ENCODE measurements at regions not wholly inside any gene's neighbourhood (a gene's known extent, or its start where the extent isn't known, plus 50 kb on each side); places are given as distances from the start of the nearest gene placed in this dataset.

DNA sequence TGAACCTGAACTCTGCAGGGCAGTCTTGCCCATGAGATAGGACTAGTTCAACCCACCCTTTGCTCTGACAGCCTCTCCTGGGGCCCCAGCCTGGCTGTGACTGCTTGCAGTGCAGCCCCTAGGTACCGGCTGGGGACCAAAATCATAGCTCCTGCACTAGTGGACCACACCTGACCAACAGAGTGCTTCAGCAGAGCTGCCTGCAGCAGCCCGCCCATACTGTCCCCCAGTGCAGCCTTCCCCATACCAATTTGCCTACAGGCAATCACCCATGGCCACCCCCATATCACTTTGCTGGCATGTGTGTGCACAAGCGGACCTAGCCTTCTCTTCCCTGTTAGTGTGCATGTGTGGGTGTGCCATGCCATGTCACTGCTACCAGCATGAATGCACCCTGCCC, 347.6 kb upstream of the MPDZ start:
- no peaks in the 10 kb centered on the region for H3K36me3 ChIP-seq (ENCODE audit: insufficient read depth, low read length)
- H3K4me3 ChIP-seq (ENCODE audit: low read length in 2 of 2), result no peak overlapping the region
- ChIA-PET POLR2A (ENCODE audit: partially characterized antibody) (no interaction called here), CTCF (ENCODE audit: partially characterized antibody) (no interaction called here)
- intact Hi-C loops (cut with micrococcal nuclease), result no loop called here
- Mint-ChIP-seq H3K27me3 (peaks cover 0 to 1% of the 10 kb centered on the region in 2 donors), H3K4me3 (no peak overlapping the region), H3K9me3 (peaks cover 0 to 17% (median 8%) of the 10 kb centered on the region in 8 donors), H3K27ac (no peak overlapping the region), H3K36me3 (no peaks in the 10 kb centered on the region), H3K4me1 (no peaks in the 10 kb centered on the region)
- no peaks in the 10 kb centered on the region for H3K4me1 ChIP-seq (ENCODE audit: insufficient read depth, low read length)
- H3K27ac ChIP-seq (ENCODE audit: low read depth, low read length), result no peak overlapping the region
- H3K27me3 ChIP-seq (ENCODE audit: insufficient read depth, low read length), result no peaks in the 10 kb centered on the region
- no peak for DNase-seq
- peaks cover 0 to 5% of the 10 kb centered on the region in 2 donors for H3K9me3 ChIP-seq (ENCODE audit: control insufficient read depth in 1 of 2, low read length in 2 of 2)

DNA sequence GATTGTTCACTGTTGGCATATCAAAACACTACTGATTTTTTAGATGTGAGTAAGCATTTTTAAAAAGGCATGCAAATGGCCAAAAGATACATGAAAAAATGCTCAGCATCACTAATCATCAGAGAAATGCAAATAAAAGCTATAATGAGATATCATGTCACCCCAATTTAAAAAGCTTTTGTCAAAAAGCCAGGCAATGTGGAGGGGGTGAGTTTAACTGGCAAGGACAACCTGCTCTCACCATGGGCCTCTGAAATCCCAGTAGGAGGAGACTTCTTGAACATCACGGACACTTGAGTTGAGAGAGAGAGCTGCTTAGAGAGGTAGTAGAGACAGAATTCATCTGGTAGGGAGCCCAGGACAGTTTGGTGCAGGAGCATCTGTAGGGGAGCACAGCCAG, 347.1 kb upstream of the MPDZ start:
- H3K27ac Mint-ChIP-seq, result no peak overlapping the region
- CTCF ChIA-PET (ENCODE audit: partially characterized antibody), result no interaction called here
- H3K4me3 Mint-ChIP-seq, result no peak overlapping the region
- Histone ChIP-seq H3K4me1 (ENCODE audit: insufficient read depth, low read length) (no peaks in the 10 kb centered on the region), H3K27ac (ENCODE audit: low read depth, low read length) (no peak overlapping the region), H3K36me3 (ENCODE audit: insufficient read depth, low read length) (no peaks in the 10 kb centered on the region), H3K4me3 (ENCODE audit: low read length in 2 of 2) (no peak overlapping the region), H3K9me3 (ENCODE audit: control insufficient read depth in 1 of 2, low read length in 2 of 2) (peaks cover 0 to 5% of the 10 kb centered on the region in 2 donors), H3K27me3 (ENCODE audit: insufficient read depth, low read length) (no peaks in the 10 kb centered on the region)
- no peak for DNase-seq
- H3K4me1 Mint-ChIP-seq, result no peaks in the 10 kb centered on the region
- intact Hi-C loops (cut with micrococcal nuclease), result no loop called here
- POLR2A ChIA-PET (ENCODE audit: partially characterized antibody), result no interaction called here
- no peaks in the 10 kb centered on the region for H3K36me3 Mint-ChIP-seq
- H3K9me3 Mint-ChIP-seq, result peaks cover 0 to 17% (median 8%) of the 10 kb centered on the region in 8 donors
- peaks cover 0 to 1% of the 10 kb centered on the region in 2 donors for H3K27me3 Mint-ChIP-seq

DNA sequence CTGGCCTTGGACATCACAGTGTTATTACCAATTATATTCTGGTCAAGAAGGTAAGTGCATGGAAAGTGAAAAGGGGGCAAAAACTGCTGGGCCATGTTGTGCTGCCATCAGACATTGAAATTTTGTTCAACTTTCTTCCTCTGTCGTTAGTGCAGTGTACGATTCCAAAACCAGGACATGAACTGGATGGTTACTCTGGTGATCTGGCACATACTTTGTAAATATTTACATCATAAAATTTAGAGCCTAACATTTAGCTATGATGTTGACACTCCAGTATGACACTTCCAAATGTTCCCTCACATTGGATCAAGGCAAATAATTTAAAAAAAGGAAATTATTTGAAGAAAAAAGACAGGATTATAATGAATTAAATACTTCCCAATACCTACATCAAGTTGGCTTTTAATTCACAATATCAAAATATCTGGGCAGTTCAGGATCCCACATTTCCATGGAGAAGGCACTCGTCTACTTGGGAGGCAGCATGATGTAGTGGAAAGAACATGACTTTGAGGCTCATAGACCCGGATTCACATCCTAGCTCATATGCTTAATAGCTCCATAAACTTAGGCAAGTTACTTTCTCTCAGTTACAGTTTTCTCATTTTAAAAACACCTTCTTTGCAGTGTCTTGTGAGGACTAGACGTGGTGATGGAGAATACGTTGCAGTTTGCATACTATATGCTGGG, 342.5 kb upstream of the MPDZ start:
- Histone ChIP-seq H3K9me3 (ENCODE audit: control insufficient read depth in 1 of 2, low read length in 2 of 2) (no peaks in the 10 kb centered on the region), H3K4me1 (ENCODE audit: insufficient read depth, low read length) (no peaks in the 10 kb centered on the region), H3K27ac (ENCODE audit: low read depth, low read length) (no peak overlapping the region), H3K27me3 (ENCODE audit: insufficient read depth, low read length) (no peaks in the 10 kb centered on the region), H3K4me3 (ENCODE audit: low read length in 2 of 2) (no peak overlapping the region), H3K36me3 (ENCODE audit: insufficient read depth, low read length) (no peaks in the 10 kb centered on the region)
- Mint-ChIP-seq H3K9me3 (peaks cover 0 to 3% (median 0%) of the 10 kb centered on the region in 8 donors), H3K4me3 (no peak overlapping the region), H3K4me1 (no peaks in the 10 kb centered on the region), H3K27me3 (peaks cover 0 to 1% of the 10 kb centered on the region in 2 donors), H3K27ac (no peak overlapping the region), H3K36me3 (no peaks in the 10 kb centered on the region)
- DNase-seq, result no peak
- POLR2A ChIA-PET (ENCODE audit: partially characterized antibody), result no interaction called here
- intact Hi-C loops (cut with micrococcal nuclease), result no loop called here
- CTCF ChIA-PET (ENCODE audit: partially characterized antibody), result no interaction called here

DNA sequence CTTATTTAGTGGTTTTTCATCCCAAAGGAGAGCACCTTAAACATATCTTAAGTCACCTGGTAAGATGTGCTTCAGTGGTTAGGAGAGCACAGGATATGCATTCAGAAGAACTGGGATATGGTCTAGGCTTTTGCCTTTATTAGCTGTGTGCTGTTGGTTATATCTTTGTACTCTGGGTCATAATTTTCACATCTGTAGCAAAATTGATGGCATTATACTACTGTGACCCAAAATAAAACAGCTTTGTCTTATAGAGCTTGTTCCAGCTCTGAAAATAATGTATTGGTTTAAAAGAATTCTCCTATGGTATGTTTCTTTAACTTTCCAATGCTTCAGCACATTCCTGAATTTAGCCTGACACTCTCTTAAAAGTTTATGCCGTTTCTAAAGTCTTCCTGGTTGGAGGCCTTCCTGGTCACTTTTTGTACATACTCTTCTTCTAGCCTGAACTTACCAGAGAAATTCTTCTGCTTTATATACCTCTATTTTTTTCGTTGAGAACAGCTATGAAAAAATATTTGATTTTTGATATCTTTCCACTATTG, 337.1 kb upstream of the MPDZ start:
- Mint-ChIP-seq H3K4me3 (no peak overlapping the region), H3K9me3 (peaks cover 0 to 5% (median 0%) of the 10 kb centered on the region in 8 donors), H3K36me3 (no peaks in the 10 kb centered on the region), H3K4me1 (no peaks in the 10 kb centered on the region), H3K27ac (no peak overlapping the region), H3K27me3 (no peaks in the 10 kb centered on the region)
- Histone ChIP-seq H3K9me3 (ENCODE audit: control insufficient read depth in 1 of 2, low read length in 2 of 2) (no peaks in the 10 kb centered on the region), H3K4me3 (ENCODE audit: low read length in 2 of 2) (no peak overlapping the region), H3K4me1 (ENCODE audit: insufficient read depth, low read length) (no peaks in the 10 kb centered on the region), H3K36me3 (ENCODE audit: insufficient read depth, low read length) (no peaks in the 10 kb centered on the region), H3K27ac (ENCODE audit: low read depth, low read length) (no peak overlapping the region), H3K27me3 (ENCODE audit: insufficient read depth, low read length) (no peaks in the 10 kb centered on the region)
- DNase-seq, result no peak
- intact Hi-C loops (cut with micrococcal nuclease), result no loop called here
- ChIA-PET CTCF (ENCODE audit: partially characterized antibody) (no interaction called here), POLR2A (ENCODE audit: partially characterized antibody) (no interaction called here)

DNA sequence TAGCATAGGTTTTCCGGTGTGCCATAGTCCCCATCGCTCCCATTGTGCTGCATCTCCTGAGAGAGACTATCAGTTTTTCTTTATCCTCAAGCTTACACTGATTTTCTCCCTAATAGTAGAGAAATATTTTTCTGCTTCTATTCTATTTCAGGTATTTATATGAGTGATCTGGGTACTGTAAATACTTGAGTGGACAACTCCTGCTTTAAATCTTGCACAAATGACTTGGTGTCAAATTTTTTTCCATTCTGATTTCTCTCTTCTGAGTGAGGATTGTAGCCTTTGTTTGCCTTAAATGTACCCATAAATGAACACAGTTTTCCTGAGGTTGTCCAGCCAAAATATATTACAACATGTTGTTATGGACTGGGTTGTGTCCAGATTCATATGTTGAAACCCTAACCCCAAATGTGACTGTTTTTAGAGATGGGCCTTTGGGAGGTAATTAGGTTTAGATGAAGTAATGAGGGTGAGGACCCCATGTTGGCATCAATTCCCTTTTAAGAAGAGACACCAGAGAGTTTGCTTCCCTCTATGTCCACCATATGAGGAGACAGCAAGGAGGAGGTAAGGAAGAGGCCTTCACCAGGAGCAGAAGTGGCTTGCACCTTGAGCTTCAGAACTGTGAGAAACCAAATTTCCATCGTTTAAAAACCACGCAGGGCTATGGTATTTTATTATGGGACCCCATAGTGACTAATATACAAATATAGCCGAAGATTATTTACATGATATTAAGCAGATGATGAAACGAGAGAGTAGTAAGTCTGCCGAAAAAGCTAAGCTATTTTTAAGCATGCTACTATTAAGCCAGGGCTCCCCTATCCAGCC, 336.4 kb upstream of the MPDZ start:
- Mint-ChIP-seq H3K4me3 (no peak overlapping the region), H3K9me3 (peaks cover 0 to 4% (median 0%) of the 10 kb centered on the region in 8 donors), H3K27ac (no peak overlapping the region), H3K36me3 (no peaks in the 10 kb centered on the region), H3K4me1 (no peaks in the 10 kb centered on the region), H3K27me3 (no peaks in the 10 kb centered on the region)
- DNase-seq, result no peak
- intact Hi-C loops (cut with micrococcal nuclease), result no loop called here
- Histone ChIP-seq H3K4me1 (ENCODE audit: insufficient read depth, low read length) (no peaks in the 10 kb centered on the region), H3K27ac (ENCODE audit: low read depth, low read length) (no peak overlapping the region), H3K4me3 (ENCODE audit: low read length in 2 of 2) (no peak overlapping the region), H3K27me3 (ENCODE audit: insufficient read depth, low read length) (no peaks in the 10 kb centered on the region), H3K36me3 (ENCODE audit: insufficient read depth, low read length) (no peaks in the 10 kb centered on the region), H3K9me3 (ENCODE audit: control insufficient read depth in 1 of 2, low read length in 2 of 2) (no peaks in the 10 kb centered on the region)
- CTCF ChIA-PET (ENCODE audit: partially characterized antibody), result no interaction called here
- POLR2A ChIA-PET (ENCODE audit: partially characterized antibody), result no interaction called here

DNA sequence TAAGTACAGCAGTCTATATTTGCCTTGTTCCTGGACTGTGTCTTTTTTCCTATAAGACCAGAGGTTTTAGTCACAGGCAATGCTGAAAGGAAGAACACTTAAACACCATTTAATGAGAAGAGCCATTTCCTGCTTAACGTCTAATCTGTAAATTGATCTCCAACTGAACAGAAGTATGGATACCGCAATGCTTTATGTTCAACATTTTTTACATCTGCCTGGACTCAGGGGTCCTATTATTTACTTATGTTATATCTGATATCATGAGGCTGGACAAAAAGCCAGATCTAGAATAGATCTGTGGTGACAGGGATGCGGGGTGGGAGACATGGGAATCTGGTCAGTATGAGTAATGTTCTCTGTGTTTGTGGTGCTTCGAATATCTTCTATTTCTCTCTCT, 334.6 kb upstream of the MPDZ start:
- no peak overlapping the region for H3K4me3 ChIP-seq (ENCODE audit: low read length in 2 of 2)
- H3K36me3 ChIP-seq (ENCODE audit: insufficient read depth, low read length), result no peaks in the 10 kb centered on the region
- no peaks in the 10 kb centered on the region for H3K9me3 ChIP-seq (ENCODE audit: control insufficient read depth in 1 of 2, low read length in 2 of 2)
- H3K27ac ChIP-seq (ENCODE audit: low read depth, low read length), result no peak overlapping the region
- Mint-ChIP-seq H3K27me3 (no peaks in the 10 kb centered on the region), H3K36me3 (no peaks in the 10 kb centered on the region), H3K27ac (no peak overlapping the region), H3K4me1 (no peaks in the 10 kb centered on the region), H3K4me3 (no peak overlapping the region), H3K9me3 (peaks cover 0 to 3% (median 0%) of the 10 kb centered on the region in 8 donors)
- intact Hi-C loops (cut with micrococcal nuclease), result no loop called here
- H3K27me3 ChIP-seq (ENCODE audit: insufficient read depth, low read length), result no peaks in the 10 kb centered on the region
- H3K4me1 ChIP-seq (ENCODE audit: insufficient read depth, low read length), result no peaks in the 10 kb centered on the region
- ChIA-PET CTCF (ENCODE audit: partially characterized antibody) (no interaction called here), POLR2A (ENCODE audit: partially characterized antibody) (no interaction called here)
- DNase-seq, result no peak

DNA sequence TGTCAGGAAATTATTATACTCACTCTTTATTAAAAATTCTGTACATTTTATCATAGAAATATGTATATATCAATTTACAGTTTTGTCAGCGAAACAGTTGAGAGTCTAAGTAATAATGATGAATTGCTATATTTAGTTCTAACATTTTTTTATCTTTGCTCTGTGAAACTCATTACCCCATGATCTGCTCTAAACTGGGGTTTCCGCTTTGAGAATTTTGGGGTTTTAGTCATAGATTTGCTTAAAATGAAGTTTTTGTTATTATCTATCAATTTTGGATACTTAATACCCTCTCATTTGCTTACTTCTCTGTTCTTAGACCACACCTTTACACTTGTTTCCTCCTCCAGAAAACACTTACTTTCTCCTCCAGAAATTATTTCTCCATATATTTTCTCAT, 333.8 kb upstream of the MPDZ start:
- Mint-ChIP-seq H3K4me3 (no peak overlapping the region), H3K27me3 (no peaks in the 10 kb centered on the region), H3K36me3 (no peaks in the 10 kb centered on the region), H3K4me1 (no peaks in the 10 kb centered on the region), H3K27ac (no peak overlapping the region), H3K9me3 (peaks cover 0 to 3% (median 0%) of the 10 kb centered on the region in 8 donors)
- no peak for DNase-seq
- Histone ChIP-seq H3K9me3 (ENCODE audit: control insufficient read depth in 1 of 2, low read length in 2 of 2) (no peaks in the 10 kb centered on the region), H3K4me1 (ENCODE audit: insufficient read depth, low read length) (no peaks in the 10 kb centered on the region), H3K27ac (ENCODE audit: low read depth, low read length) (no peak overlapping the region), H3K36me3 (ENCODE audit: insufficient read depth, low read length) (no peaks in the 10 kb centered on the region), H3K4me3 (ENCODE audit: low read length in 2 of 2) (no peak overlapping the region), H3K27me3 (ENCODE audit: insufficient read depth, low read length) (no peaks in the 10 kb centered on the region)
- ChIA-PET CTCF (ENCODE audit: partially characterized antibody) (no interaction called here), POLR2A (ENCODE audit: partially characterized antibody) (no interaction called here)
- intact Hi-C loops (cut with micrococcal nuclease), result no loop called here

Measured in CD4-positive, alpha-beta memory T cell (primary cell).